GM19397 (cell line): ENCODE measurements at regions not wholly inside any gene's neighbourhood (a gene's known extent, or its start where the extent isn't known, plus 50 kb on each side); places are given as distances from the start of the nearest gene placed in this dataset.

Experiments used
- ATAC-seq: cut with Tn5 transposase; IDR thresholded peaks from one replicate; pipeline ENCODE4 v1.9.1; 2021; ENCODE audit warnings: mild to moderate bottlenecking, moderate library complexity; ENCODE audit not compliant: unreplicated experiment

GRCh38 chr9:88784960-88785359 is 206.3 kb upstream of the S1PR3 start:
- no peak for ATAC-seq

- no peak for ATAC-seq
These were observed 204.8 kb upstream of the S1PR3 start for GRCh38 chr9:88786291-88787079.

GRCh38 chr9:88789785-88790184 is 201.5 kb upstream of the S1PR3 start:
- no peak for ATAC-seq

DNA sequence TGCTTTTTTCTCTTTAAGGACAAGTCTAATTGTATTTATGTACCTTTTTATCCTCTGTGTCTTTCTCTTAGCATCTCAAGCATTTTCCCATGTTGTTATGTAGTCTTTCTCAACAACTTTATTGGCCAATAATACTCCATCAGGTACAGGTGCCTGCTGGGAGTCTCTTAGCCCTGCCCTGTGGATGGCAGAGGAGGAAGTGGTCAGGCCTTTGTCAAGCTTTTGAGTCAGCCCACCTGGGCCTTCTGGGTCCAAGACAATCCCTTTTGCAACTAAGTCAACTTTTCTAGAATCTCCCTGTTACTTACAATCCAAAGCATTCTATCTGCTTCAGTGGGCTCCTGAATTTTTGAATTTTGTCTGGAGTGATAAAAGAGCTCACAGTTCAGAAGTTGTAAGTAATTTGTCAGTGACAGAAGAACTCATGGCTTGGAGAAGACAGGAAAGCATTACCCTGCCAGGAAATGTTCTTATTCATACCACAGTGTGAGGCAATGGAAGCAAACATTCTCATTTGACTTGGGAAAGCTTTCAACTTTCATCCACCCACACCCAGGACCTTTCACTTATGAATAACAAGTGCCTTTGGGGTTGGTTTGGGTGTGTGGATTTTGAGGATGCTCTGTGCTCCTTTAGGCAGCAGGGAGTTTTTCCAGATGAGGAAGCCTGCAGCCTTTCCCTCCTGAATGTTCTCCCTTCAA is 200.0 kb upstream of the S1PR3 start:
- ATAC-seq = no peak

DNA sequence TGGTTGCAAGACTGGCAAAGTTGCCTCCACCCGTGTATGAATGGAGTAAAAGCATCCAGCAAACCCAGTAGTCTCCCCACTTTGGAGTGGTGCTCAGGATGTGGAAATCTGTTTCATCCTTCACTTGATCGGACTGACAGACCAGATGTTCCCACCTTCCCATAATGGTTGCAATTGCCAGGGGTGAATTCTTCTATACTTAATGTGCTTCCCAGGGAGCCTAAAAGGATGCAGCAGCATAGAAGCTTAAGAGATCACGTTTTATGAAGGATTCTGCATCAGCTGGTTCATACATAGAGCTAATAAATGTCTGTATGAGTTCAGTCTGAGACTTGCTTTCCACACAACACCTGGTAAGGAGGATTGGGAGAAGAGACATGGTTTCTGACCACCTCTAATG is 198.8 kb upstream of the S1PR3 start:
- ATAC-seq = no peak

GRCh38 chr9:88794100-88794499 is 197.2 kb upstream of the S1PR3 start:
- ATAC-seq = no peak

DNA sequence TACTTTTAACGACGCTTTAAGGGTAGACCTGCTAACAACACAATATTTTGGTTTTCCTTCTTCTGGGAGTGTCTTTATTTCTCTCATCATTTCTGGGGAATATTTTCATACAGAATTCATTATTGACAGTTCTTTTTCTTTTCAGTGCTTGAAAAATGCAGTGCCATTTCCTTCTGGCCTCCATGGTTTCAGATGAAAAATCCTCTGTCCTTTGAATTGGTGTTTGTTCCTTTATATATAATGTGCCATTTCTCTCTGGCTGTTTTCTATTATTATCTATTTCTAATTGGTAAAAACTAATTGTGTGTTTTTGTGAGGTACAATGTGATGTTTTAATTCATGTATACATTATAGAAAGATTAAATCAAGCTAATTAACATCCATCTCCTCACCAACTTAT is 194.3 kb upstream of the S1PR3 start:
- no peak for ATAC-seq

GRCh38 chr9:88798476-88798875 is 192.8 kb upstream of the S1PR3 start:
- ATAC-seq = no peak

DNA sequence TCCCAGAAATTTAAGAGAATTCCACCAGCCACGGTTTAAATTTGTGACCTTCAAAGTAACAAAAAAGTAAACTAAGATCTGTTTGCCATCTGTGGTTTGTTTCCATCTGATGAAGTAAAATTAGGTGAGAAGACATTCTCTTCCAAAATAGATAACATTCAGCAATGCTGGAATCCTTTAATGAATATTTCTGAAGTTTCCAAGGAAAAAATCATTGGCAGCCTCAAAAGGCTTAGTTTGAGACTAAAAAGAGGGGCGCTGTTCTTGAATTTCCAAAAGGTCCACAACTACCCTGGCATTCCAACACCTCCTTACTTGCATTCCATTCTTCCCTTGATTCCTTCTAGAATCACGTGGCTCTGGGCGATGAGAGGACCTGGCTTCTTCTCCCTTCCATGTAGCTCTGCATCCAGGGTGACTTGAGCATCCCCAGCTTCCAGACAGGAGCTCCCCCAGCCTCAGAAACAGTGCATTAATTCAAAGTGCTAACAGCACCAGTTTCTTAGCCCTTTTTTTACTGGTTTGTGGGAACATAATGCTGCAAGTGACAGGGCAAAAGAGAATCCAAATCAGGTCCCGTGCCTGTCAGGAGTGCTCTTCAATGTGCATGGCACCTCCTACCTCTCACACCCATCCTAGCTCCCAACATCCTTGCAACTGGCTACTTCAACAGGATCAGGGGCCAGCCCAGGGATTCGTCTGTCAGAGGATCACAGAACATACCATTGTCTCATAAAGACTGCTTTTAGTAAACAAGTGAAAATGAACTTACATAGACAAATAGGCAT is 191.5 kb upstream of the S1PR3 start:
- ATAC-seq = no peak

- ATAC-seq = no peak
These were observed 191.0 kb upstream of the S1PR3 start for GRCh38 chr9:88800329-88800682.

DNA sequence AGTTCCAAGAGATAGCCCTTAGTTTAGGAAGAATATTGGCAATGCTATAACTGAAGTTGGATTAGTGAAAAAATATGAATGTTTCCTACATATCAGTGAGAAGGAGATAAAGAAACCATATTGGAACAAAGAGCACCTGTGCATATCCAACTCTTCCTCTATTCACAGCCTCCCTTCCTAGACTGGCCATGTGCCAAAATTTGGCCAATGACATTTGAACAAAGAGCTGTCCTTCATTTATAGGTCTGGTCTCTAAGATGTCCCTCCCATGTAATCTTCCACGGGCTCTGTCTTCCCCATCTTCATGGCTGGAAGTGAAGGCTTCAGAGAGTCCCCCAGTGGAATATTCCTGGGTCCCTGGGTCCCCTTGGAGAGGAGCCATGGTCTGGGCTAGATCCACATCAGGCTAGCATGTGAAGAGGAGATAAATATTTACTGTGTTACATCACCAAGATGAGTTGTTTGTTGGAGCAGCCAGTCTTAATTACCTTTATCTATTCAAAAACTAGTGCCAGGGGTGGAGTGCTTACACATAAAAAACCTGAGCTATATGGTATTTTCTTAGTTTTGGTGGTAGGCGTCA is 190.0 kb upstream of the S1PR3 start:
- ATAC-seq = no peak

GRCh38 chr9:88802533-88802932 is 188.7 kb upstream of the S1PR3 start:
- ATAC-seq = no peak

DNA sequence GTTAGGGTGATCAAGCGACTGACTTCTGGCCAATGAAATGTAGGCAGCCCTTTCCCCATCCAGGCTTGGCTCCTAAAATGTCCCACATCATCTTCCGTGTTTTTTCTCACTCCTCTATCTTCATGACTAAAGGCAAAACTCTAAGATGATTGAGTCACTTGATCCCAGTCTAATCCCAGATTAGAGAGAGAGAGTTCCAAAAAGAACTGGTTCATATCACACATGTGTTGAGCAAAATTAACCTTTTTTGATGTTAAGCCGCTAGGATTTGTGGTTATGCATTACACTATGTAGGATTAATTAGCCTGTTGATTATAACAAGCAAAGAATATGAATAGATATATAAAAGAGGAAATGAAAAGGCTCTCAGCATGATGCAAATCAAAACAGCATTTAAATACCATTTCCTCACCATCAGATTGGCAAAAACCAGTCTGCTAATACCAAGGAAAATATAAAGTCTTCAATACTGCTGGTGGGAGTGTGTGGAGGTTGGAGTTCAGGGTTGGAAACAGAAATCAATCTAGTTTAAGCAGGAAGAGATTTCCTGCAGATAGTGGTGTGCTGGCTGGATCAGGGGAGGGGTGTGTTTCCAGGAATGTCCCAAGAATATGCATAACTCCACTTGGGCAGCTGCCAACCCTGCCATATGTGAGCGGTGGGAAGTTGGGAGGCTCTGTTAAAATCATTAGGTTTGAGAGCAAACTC is 187.6 kb upstream of the S1PR3 start:
- no peak for ATAC-seq

- ATAC-seq = no peak
These were observed 187.0 kb upstream of the S1PR3 start for GRCh38 chr9:88804254-88804596.

DNA sequence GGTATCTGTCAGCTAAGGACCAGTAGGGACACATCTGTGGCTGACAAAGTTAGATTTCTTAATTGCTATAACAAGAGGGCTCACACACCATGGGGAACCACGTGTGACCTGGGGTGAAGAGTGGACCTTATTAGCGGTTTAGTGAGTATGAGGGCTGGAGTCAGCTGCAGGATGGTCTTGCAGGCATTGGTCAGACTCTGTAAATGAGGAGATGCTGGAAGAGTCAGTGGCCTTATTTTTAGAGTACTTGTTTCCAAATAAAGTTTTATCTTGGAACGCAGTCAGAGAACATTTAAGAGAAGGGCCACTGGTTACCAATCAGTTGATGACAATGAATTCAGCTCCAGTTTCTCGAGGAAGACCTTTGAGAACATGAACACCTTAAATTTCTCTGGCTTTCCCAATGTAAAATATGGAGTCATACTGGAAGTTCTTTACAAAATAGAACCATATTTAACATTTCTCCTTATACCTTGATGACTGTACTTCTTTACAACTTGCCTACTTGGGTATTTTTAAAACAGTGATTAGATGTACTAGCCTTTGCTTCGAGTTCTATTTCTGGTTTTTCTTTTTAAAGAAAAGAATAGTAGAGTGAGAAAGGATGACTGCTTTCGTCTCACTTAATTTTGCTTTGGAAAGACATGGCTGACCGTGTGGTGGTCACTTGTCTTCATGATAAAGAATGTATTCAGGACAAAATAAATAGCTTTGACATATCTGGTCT is 185.9 kb upstream of the S1PR3 start:
- ATAC-seq = no peak

GRCh38 chr9:88807426-88807825 is 183.8 kb upstream of the S1PR3 start:
- no peak for ATAC-seq

DNA sequence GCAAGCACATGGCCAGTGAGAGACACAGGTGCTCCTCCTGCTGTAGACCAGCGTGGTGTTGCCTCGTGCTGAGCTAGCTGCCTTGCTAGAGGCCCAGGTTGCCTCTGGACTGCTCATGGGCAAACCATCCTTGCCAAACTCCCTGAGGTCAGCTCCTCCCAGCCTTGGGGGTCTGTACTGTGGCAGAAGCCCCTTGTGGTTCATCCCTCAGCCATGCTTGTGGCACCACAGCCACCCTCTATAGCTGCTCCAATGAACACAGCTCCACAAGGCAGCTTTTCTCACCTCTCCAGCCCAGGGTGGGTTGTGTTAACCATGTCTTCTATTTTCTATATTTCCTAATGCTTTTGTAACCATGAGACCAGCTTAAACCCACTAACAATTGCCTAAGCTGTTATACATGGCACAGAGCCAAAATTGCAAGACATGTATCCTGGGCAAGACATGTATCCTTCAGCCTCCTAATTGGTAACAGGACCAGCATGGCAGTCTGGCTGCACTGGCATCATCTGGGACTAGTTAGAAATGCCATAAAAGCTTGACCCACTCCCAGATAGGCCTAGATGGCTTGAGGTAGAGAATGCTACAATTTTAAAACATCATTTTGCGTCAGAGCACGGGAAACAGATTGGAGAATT is 183.1 kb upstream of the S1PR3 start:
- no peak for ATAC-seq

GRCh38 chr9:88808761-88809354 is 182.4 kb upstream of the S1PR3 start:
- no peak for ATAC-seq

- no peak for ATAC-seq
These were observed 181.7 kb upstream of the S1PR3 start for GRCh38 chr9:88809355-88810161.
